Neuronal stem cell (in vitro differentiated cells): ENCODE measurements at regions not wholly inside any gene's neighbourhood (a gene's known extent, or its start where the extent isn't known, plus 50 kb on each side); places are given as distances from the start of the nearest gene placed in this dataset.
"Not testable (repeated sequence)": the region's sequence is repeated elsewhere in the genome, so short reads cannot be mapped to it uniquely, and the experiment has no call there.

Experiments
- DNase-seq: peaks from one replicate; pipeline ENCODE4 v3.0.0-alpha.2; 2013; ENCODE audit warnings: low spot score
- H2AFZ ChIP-seq: one replicate; pipeline ENCODE4 v1.6.1; 2013; ENCODE audit warnings: mild to moderate bottlenecking, low read length, inconsistent platforms
- H2AK5ac ChIP-seq: 2 replicates; pipeline ENCODE4 v1.6.1; 2013; ENCODE audit warnings: low read depth, mild to moderate bottlenecking, inconsistent platforms, low read length, moderate library complexity, mixed read lengths
- H2BK120ac ChIP-seq: 2 replicates; pipeline ENCODE4 v1.6.1; 2013; ENCODE audit warnings: low read depth, mild to moderate bottlenecking, inconsistent platforms, low read length, moderate library complexity, mixed read lengths
- H2BK12ac ChIP-seq: one replicate; pipeline ENCODE4 v1.6.1; 2013; ENCODE audit warnings: low read length, inconsistent platforms
- H2BK15ac ChIP-seq: 2 replicates; pipeline ENCODE4 v1.6.1; 2013; ENCODE audit warnings: mild to moderate bottlenecking, low read length, inconsistent platforms, mixed read lengths
- H2BK5ac ChIP-seq: one replicate; pipeline ENCODE4 v1.6.1; 2013; ENCODE audit warnings: inconsistent platforms, mild to moderate bottlenecking, low read length, moderate library complexity
- H3K14ac ChIP-seq: one replicate; pipeline ENCODE4 v1.6.1; 2013; ENCODE audit warnings: low read length, inconsistent platforms
- H3K18ac ChIP-seq: 2 replicates; pipeline ENCODE4 v1.6.1; 2013; ENCODE audit warnings: low read length, inconsistent platforms
- H3K23ac ChIP-seq: 2 replicates; pipeline ENCODE4 v1.6.1; 2013; ENCODE audit warnings: low read depth, mild to moderate bottlenecking, mixed read lengths, low read length, inconsistent platforms; ENCODE audit not compliant: poor library complexity
- H3K27ac ChIP-seq: replicated peaks from 3 replicates; pipeline ENCODE4 v1.5.1; 2013; ENCODE audit warnings: low read length, inconsistent platforms
- H3K27me3 ChIP-seq, 3 experiments: 2 replicates each; pipeline ENCODE4 v1.6.1; 2013; ENCODE audit warnings: low read length in 3 of 3, mild to moderate bottlenecking in 2 of 3, inconsistent platforms in 1 of 3, low read depth in 1 of 3, mixed read lengths in 1 of 3, moderate library complexity in 1 of 3; ENCODE audit not compliant: control insufficient read depth in 3 of 3, insufficient read depth in 3 of 3
- H3K36me3 ChIP-seq, 2 donors: replicated peaks in 1 of 2; 2 replicates each; pipeline ENCODE4 v1.6.1; 2013; ENCODE audit warnings: low read length in 2 of 2; ENCODE audit not compliant: control insufficient read depth in 2 of 2, insufficient read depth in 2 of 2
- H3K4ac ChIP-seq: 2 replicates; pipeline ENCODE4 v1.6.1; 2013; ENCODE audit warnings: inconsistent platforms, mild to moderate bottlenecking, low read length, moderate library complexity
- H3K4me1 ChIP-seq, 2 donors: 1 replicate in 1 of 2; 2 replicates in 1 of 2; pipeline ENCODE4 v1.6.1; 2013; ENCODE audit warnings: low read length in 2 of 2, low read depth in 1 of 2; ENCODE audit not compliant: control insufficient read depth in 2 of 2, insufficient read depth in 1 of 2
- H3K4me2 ChIP-seq: one replicate; pipeline ENCODE4 v1.6.1; 2013; ENCODE audit warnings: mild to moderate bottlenecking, low read length, inconsistent platforms; ENCODE audit not compliant: insufficient read depth, poor library complexity, severe bottlenecking
- H3K4me3 ChIP-seq, 2 donors: 2 replicates each; pipeline ENCODE4 v1.5.1; 2013; ENCODE audit warnings: low read length in 2 of 2, mild to moderate bottlenecking in 2 of 2, inconsistent platforms in 1 of 2, moderate library complexity in 1 of 2
- H3K79me1 ChIP-seq: one replicate; pipeline ENCODE4 v1.6.1; 2013; ENCODE audit warnings: low read depth, mild to moderate bottlenecking, inconsistent platforms, low read length, moderate library complexity
- H3K9ac ChIP-seq: one replicate; pipeline ENCODE4 v1.6.1; 2013; ENCODE audit warnings: mild to moderate bottlenecking, low read depth, low read length, inconsistent platforms; ENCODE audit not compliant: poor library complexity
- H3K9me3 ChIP-seq, 2 donors: replicated peaks in 1 of 2; 2 replicates each; pipeline versions ENCODE3 to v1.6.1; 2013; ENCODE audit warnings: low read length in 2 of 2, mild to moderate bottlenecking in 2 of 2, inconsistent platforms in 1 of 2, low read depth in 1 of 2, mixed read lengths in 1 of 2, moderate library complexity in 1 of 2; ENCODE audit not compliant: control insufficient read depth in 2 of 2, insufficient read depth in 1 of 2
- H4K8ac ChIP-seq: one replicate; pipeline ENCODE4 v1.6.1; 2013; ENCODE audit warnings: low read depth, mild to moderate bottlenecking, inconsistent platforms, low read length, moderate library complexity
- H4K91ac ChIP-seq: one replicate; pipeline ENCODE4 v1.6.1; 2013; ENCODE audit warnings: low read length, low read depth, mild to moderate bottlenecking, inconsistent platforms; ENCODE audit not compliant: poor library complexity
- WGBS, 2 donors: extraction: QIAGEN DNeasy Blood & Tissue Kit; methylation state at CpG; one replicate each; pipeline ENCODE4 v1.1.7; 2013; ENCODE audit warnings: missing lambda C conversion rate in 2 of 2, mixed read lengths in 1 of 2; ENCODE audit not compliant: insufficient read length in 2 of 2, insufficient replicate concordance in 1 of 2; ENCODE audit errors: extremely low coverage in 2 of 2; 5-methylcytosine and 5-hydroxymethylcytosine counted together

DNA sequence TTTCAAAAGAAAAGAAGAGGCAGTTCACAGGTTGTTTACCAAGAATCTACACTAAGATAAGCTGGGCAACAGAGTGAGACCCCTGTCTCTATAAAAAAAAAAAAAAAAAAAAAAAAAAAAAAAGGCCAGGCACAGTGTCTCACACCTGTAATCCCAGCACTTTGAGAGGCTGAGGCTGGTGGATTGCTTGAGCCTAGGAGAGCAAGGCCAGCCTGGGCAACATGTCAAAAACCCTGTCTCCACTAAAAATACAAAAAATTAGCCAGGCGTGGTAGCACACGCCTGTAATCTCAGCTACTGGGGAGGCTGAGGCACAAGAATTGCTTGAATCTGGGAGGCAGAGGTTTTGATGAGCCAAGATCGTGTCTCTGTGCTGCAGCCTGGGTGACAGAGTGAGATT, 147.6 kb downstream of the NECTIN1 start:
- peaks cover 6 to 13% of the 10 kb centered on the region in 2 donors for H3K9me3 ChIP-seq
- H3K14ac ChIP-seq, H2AFZ ChIP-seq: not testable (repeated sequence)

DNA sequence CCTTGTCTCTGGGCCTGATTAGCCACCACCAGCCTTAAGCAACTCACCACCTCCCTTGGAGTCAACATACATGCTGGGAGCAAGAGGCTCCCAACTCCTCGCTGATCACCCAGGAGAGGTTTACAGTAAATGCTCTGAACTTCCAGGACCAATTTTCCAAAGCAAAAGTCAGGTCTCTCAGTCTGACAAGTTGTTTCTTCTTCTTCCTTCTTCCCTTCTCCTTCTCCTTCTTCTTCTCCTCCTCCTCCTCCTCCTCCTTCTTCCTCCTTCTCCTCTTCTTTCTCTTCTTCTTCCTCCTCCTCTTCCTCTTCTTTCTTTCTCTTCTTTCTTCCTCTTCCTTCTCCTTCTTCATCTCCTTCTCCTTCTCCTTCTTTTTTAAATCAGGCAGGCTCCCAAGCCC, 148.2 kb downstream of the NECTIN1 start:
- H3K4ac ChIP-seq = no peak overlapping the region
- no peaks in the 10 kb centered on the region for H3K36me3 ChIP-seq
- no peak overlapping the region for H4K8ac ChIP-seq
- H2BK120ac ChIP-seq = no peak overlapping the region
- H2AK5ac ChIP-seq = no peak overlapping the region
- no peaks in the 10 kb centered on the region for H3K79me1 ChIP-seq
- no CpG with 5 or more reads among the region's 1 CpG for WGBS, 2 donors
- H2BK5ac ChIP-seq = no peak overlapping the region
- H3K27me3 ChIP-seq = peaks cover 0 to 4% (median 0%) of the 10 kb centered on the region in 3 experiments
- H3K14ac ChIP-seq = no peak overlapping the region
- H3K9me3 ChIP-seq = peaks cover 6 to 13% of the 10 kb centered on the region in 2 donors
- no peak overlapping the region for H2BK15ac ChIP-seq
- no peak overlapping the region for H2AFZ ChIP-seq
- no peak overlapping the region for H3K4me3 ChIP-seq
- H3K9ac ChIP-seq = no peak overlapping the region
- no peak overlapping the region for H3K4me2 ChIP-seq
- H3K18ac ChIP-seq = no peak overlapping the region
- peaks cover 6 to 13% of the 10 kb centered on the region in 2 donors for H3K4me1 ChIP-seq
- no peak overlapping the region for H3K23ac ChIP-seq
- H2BK12ac ChIP-seq = no peak overlapping the region
- DNase-seq = no peak
- H3K27ac ChIP-seq = no peak overlapping the region
- no peak overlapping the region for H4K91ac ChIP-seq

More for the DNA sequence above, 147.6 kb downstream of the NECTIN1 start:
- H3K23ac ChIP-seq, H4K91ac ChIP-seq, H3K36me3 ChIP-seq, H3K27me3 ChIP-seq, H2BK15ac ChIP-seq, H2BK5ac ChIP-seq, H3K4ac ChIP-seq, H3K4me2 ChIP-seq, DNase-seq, H3K27ac ChIP-seq, H3K18ac ChIP-seq, H2BK12ac ChIP-seq, H3K9ac ChIP-seq, H4K8ac ChIP-seq, H2AK5ac ChIP-seq, H3K79me1 ChIP-seq, H3K4me3 ChIP-seq, H2BK120ac ChIP-seq: not testable (repeated sequence)
- no CpG with 5 or more reads among the region's 3 CpGs for WGBS, 2 donors
- peaks cover 6 to 13% of the 10 kb centered on the region in 2 donors for H3K4me1 ChIP-seq

DNA sequence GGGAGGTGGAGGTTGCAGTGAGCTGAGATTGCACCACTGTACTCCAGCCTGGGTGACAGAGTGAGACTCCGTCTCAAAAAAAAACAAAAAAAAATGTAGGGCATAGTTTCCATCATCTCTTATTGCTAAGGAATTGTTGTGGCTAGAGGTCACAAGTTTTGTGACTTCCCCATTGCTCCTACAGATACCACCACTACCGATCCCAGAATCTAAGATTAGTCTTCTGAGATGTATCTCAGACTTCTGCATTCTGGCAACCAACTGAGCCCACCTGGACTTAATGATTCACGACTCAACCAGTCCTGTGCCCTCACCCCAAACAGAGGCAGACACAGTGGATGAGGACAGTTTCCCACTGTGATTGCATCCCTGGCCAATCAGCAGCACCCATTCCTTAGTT, 148.9 kb downstream of the NECTIN1 start:
- H2BK12ac ChIP-seq = no peak overlapping the region
- H2BK5ac ChIP-seq = no peak overlapping the region
- no peak overlapping the region for H2AFZ ChIP-seq
- H3K27ac ChIP-seq = no peak overlapping the region
- no peak overlapping the region for H2BK15ac ChIP-seq
- peaks cover 0 to 2% (median 1%) of the 10 kb centered on the region in 3 experiments for H3K27me3 ChIP-seq
- no peak overlapping the region for H3K4ac ChIP-seq
- DNase-seq = no peak
- no peak overlapping the region for H3K18ac ChIP-seq
- no peak overlapping the region for H4K91ac ChIP-seq
- H4K8ac ChIP-seq = no peak overlapping the region
- H3K4me3 ChIP-seq = no peak overlapping the region
- no peak overlapping the region for H3K23ac ChIP-seq
- no peaks in the 10 kb centered on the region for H3K36me3 ChIP-seq
- H2BK120ac ChIP-seq = no peak overlapping the region
- H3K14ac ChIP-seq = no peak overlapping the region
- H2AK5ac ChIP-seq = no peak overlapping the region
- peaks cover 3 to 8% of the 10 kb centered on the region in 2 donors for H3K4me1 ChIP-seq
- H3K9ac ChIP-seq = no peak overlapping the region
- no CpG with 5 or more reads among the region's 3 CpGs for WGBS, 2 donors
- H3K79me1 ChIP-seq = no peaks in the 10 kb centered on the region
- no peak overlapping the region for H3K4me2 ChIP-seq
- H3K9me3 ChIP-seq = peaks cover 6 to 13% of the 10 kb centered on the region in 2 donors

DNA sequence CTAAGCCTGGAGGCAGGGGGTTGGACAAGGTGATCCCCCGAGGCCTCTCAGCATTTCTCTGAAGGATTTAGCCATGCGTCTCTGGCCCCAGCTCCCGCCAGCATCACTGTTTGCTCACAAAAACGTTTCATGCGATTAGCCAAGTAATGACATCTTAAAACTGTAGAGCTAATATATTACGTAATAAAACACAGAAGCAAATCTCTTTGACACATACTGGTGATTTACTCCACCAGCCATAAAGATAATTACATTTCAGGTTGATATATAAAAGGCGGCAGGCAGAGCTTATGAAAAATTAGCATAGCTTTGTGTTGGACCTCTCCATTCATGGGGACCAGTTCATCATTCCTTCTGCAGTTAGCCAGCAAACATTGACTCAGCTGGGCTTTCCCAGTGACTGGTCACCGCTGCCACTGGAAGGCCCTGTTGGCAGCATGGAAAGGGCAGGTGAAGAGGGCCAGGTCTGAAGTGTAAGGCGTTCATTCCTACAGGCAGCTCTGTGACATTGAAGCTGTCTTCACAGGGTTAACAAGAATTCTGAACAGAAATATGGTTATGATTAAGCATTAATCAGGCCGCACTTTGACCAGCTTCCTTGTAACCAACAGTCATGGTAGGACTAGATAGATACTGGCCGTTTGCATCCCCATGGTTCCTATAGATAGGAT, 150.3 kb downstream of the NECTIN1 start:
- no peak overlapping the region for H4K8ac ChIP-seq
- peaks cover 6 to 13% of the 10 kb centered on the region in 2 donors for H3K9me3 ChIP-seq
- H4K91ac ChIP-seq = no peak overlapping the region
- H2AK5ac ChIP-seq = peak overlapping the region; percentile 49
- no peak overlapping the region for H3K4me2 ChIP-seq
- no peak overlapping the region for H2AFZ ChIP-seq
- no peak overlapping the region for H3K9ac ChIP-seq
- no peaks in the 10 kb centered on the region for H3K4me1 ChIP-seq
- H3K4me3 ChIP-seq = no peak overlapping the region
- no peak overlapping the region for H3K4ac ChIP-seq
- peaks cover 0 to 3% (median 0%) of the 10 kb centered on the region in 3 experiments for H3K27me3 ChIP-seq
- H2BK15ac ChIP-seq = no peak overlapping the region
- H3K27ac ChIP-seq = no peak overlapping the region
- no peaks in the 10 kb centered on the region for H3K79me1 ChIP-seq
- H3K36me3 ChIP-seq = no peaks in the 10 kb centered on the region
- DNase-seq = no peak
- H2BK120ac ChIP-seq = no peak overlapping the region
- no peak overlapping the region for H2BK5ac ChIP-seq
- no peak overlapping the region for H3K18ac ChIP-seq
- H3K23ac ChIP-seq = no peak overlapping the region
- H3K14ac ChIP-seq = no peak overlapping the region
- H2BK12ac ChIP-seq = no peak overlapping the region
- WGBS, 2 donors = no CpG with 5 or more reads among the region's 11 CpGs
